Stimulated activated CD8-positive, alpha-beta memory T cell treated with anti-CD3 and anti-CD28 coated beads, Interleukin-4, amount 100 ng/mL, for 1 hour (primary cell): ENCODE measurements at regions not wholly inside any gene's neighbourhood (a gene's known extent, or its start where the extent isn't known, plus 50 kb on each side); places are given as distances from the start of the nearest gene placed in this dataset.
A peak's percentile ranks its signal among the peaks of the same experiment; 100 is the strongest.

Experiments used
- DNase-seq, 2 donors: peaks; one replicate each; pipeline ENCODE4 v3.0.0-alpha.2; 2020; ENCODE audit warnings: low read depth in 2 of 2, low spot score in 1 of 2

- DNase-seq = no peak
Measured at GRCh38 chr9:109880276-109881169, 100.5 kb downstream of the PALM2AKAP2 start.

- DNase-seq = no peak
Measured at GRCh38 chr9:109883623-109884022, 103.6 kb downstream of the PALM2AKAP2 start.

- no peak for DNase-seq
Measured at GRCh38 chr9:109886041-109886440, 106.0 kb downstream of the PALM2AKAP2 start.

- no peak for DNase-seq
Measured at GRCh38 chr9:109886617-109887016, 106.6 kb downstream of the PALM2AKAP2 start.

GRCh38 chr9:109887079-109887478 is 107.1 kb downstream of the PALM2AKAP2 start:
- no peak for DNase-seq

GRCh38 chr9:109888695-109889094 is 108.7 kb downstream of the PALM2AKAP2 start:
- no peak for DNase-seq

- no peak for DNase-seq
Measured at GRCh38 chr9:109889456-109889855, 109.5 kb downstream of the PALM2AKAP2 start.

GRCh38 chr9:109893241-109893640 is 113.2 kb downstream of the PALM2AKAP2 start:
- no peak for DNase-seq

GRCh38 chr9:109894473-109894872 is 114.5 kb downstream of the PALM2AKAP2 start:
- no peak for DNase-seq

- no peak for DNase-seq
Measured at GRCh38 chr9:109894921-109895758, 115.1 kb downstream of the PALM2AKAP2 start.

- DNase-seq = no peak
Measured at GRCh38 chr9:109901201-109901600, 121.2 kb downstream of the PALM2AKAP2 start.

- DNase-seq = peak in 1 of 2 donors; percentile 17
Measured at GRCh38 chr9:109903515-109904138, 123.6 kb downstream of the PALM2AKAP2 start.

GRCh38 chr9:109904666-109905065 is 124.7 kb downstream of the PALM2AKAP2 start:
- no peak for DNase-seq

- DNase-seq = no peak
Measured at GRCh38 chr9:109905472-109905871, 125.5 kb downstream of the PALM2AKAP2 start.

- no peak for DNase-seq
Measured at GRCh38 chr9:109906766-109907382, 126.9 kb downstream of the PALM2AKAP2 start.

- DNase-seq = no peak
Measured at GRCh38 chr9:109907400-109907799, 127.4 kb downstream of the PALM2AKAP2 start.

- no peak for DNase-seq
Measured at GRCh38 chr9:109907810-109908458, 127.9 kb downstream of the PALM2AKAP2 start.

GRCh38 chr9:109908459-109909390 is 128.7 kb downstream of the PALM2AKAP2 start:
- no peak for DNase-seq
